ENCODE measurements at regions not wholly inside any gene's neighbourhood (a gene's known extent, or its start where the extent isn't known, plus 50 kb on each side); places are given as distances from the start of the nearest gene placed in this dataset.
A peak's percentile ranks its signal among the peaks of the same experiment; 100 is the strongest.

GRCh38 chr11:33942954-33943353 lies 51.1 kb upstream of the LMO2 start:
- H3K9me3 Mint-ChIP-seq = no peaks in the 10 kb centered on the region
- DNase-seq (ENCODE audit: low spot score) (no peak), ATAC-seq (no peak)
- H3K36me3 Mint-ChIP-seq = no peaks in the 10 kb centered on the region
- peaks cover 12% of the 10 kb centered on the region for H3K4me1 Mint-ChIP-seq
- H3K27ac Mint-ChIP-seq = peak overlapping the region; percentile 23
- H3K4me3 Mint-ChIP-seq = no peak overlapping the region
- ChIA-PET CTCF (interaction anchor here (0.7 kb wide), 1 partner anchor 45 kb away, joined by 3 read pairs; no protein-coding TSS in a partner anchor), POLR2A (no interaction called here)
- no peaks in the 10 kb centered on the region for H3K27me3 Mint-ChIP-seq (ENCODE audit: low read depth)
- TF ChIP-seq MLX (CRISPR knock-in tag; IDR thresholded peaks at IDR 0.05) = no peak
- TF ChIP-seq TP53 (CRISPR knock-in tag; IDR thresholded peaks at IDR 0.05) = no peak
- TF ChIP-seq STAT6 (CRISPR knock-in tag; conservative IDR thresholded peaks at IDR 0.05; ENCODE audit: low read depth) = no peak
- TF ChIP-seq PREB (CRISPR knock-in tag; IDR thresholded peaks at IDR 0.05; ENCODE audit: borderline replicate concordance) = no peak
- no peak for TF ChIP-seq CREM (CRISPR knock-in tag; IDR thresholded peaks at IDR 0.05)
- no peak for TF ChIP-seq JAZF1 (CRISPR knock-in tag; IDR thresholded peaks at IDR 0.05)
- no peak for TF ChIP-seq ETV6 (CRISPR knock-in tag; IDR thresholded peaks at IDR 0.05)
- TF ChIP-seq AFF4 (CRISPR knock-in tag; IDR thresholded peaks at IDR 0.05; ENCODE audit: borderline replicate concordance) = no peak
- TF ChIP-seq JUN (CRISPR knock-in tag; IDR thresholded peaks at IDR 0.05) = no peak
- TF ChIP-seq OVOL2 (CRISPR knock-in tag; IDR thresholded peaks at IDR 0.05; ENCODE audit: borderline replicate concordance) = no peak
- no peak for TF ChIP-seq FOXK1 (CRISPR knock-in tag; IDR thresholded peaks at IDR 0.05)
- no peak for TF ChIP-seq CBFB (CRISPR knock-in tag; IDR thresholded peaks at IDR 0.05; ENCODE audit: low read depth)
- TF ChIP-seq RELA (CRISPR knock-in tag; IDR thresholded peaks at IDR 0.05; ENCODE audit: borderline replicate concordance) = no peak
- no peak for TF ChIP-seq SP1 (CRISPR knock-in tag; conservative IDR thresholded peaks at IDR 0.05)
- no peak for TF ChIP-seq ZNF263 (CRISPR knock-in tag; IDR thresholded peaks at IDR 0.05; ENCODE audit: low read depth)
- TF ChIP-seq ZBTB21 (CRISPR knock-in tag; IDR thresholded peaks at IDR 0.05; ENCODE audit: borderline replicate concordance) = no peak
- no peak for TF ChIP-seq ZNF512 (CRISPR knock-in tag; IDR thresholded peaks at IDR 0.05; ENCODE audit: borderline replicate concordance)

Measured in WTC11 (cell line).